NT2/D1 (cell line): ENCODE measurements at regions not wholly inside any gene's neighbourhood (a gene's known extent, or its start where the extent isn't known, plus 50 kb on each side); places are given as distances from the start of the nearest gene placed in this dataset.

ENCODE experiments used
- SUZ12 ChIP-seq: IDR thresholded peaks from 2 replicates; pipeline ENCODE4 v1.6.1; 2011; ENCODE audit not compliant: insufficient read length, insufficient read depth; ENCODE audit errors: extremely low read depth
- YY1 ChIP-seq: IDR thresholded peaks from 2 replicates; pipeline ENCODE4 v1.6.1; 2011; ENCODE audit not compliant: insufficient read length, insufficient read depth
- ZNF274 ChIP-seq: IDR thresholded peaks from 2 replicates; pipeline ENCODE4 v1.6.1; 2011; ENCODE audit warnings: mild to moderate bottlenecking, low read depth, low read length

DNA sequence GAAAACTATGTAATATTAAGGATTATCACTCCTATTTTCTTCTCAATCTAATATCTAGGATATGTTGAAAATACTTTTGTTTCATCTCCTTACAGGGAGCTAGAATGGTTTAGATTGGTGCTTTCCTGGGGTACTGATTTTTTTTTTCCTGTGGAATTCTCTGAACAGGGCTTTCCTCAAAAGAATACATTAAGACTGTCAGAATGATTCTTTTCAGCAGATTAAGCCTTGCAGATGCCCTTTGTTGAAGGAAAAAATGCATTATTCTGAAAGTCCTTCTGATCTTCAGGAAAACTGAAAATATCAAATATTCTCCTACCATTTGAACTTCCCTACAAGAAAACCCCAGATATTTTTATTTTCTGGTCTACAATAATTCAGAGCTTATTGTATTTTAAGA lies 178.9 kb downstream of the SOX4 start:
- TF ChIP-seq YY1 (no peak), ZNF274 (no peak), SUZ12 (no peak)
